Glomerular endothelial cell (primary cell): ENCODE measurements at regions not wholly inside any gene's neighbourhood (a gene's known extent, or its start where the extent isn't known, plus 50 kb on each side); places are given as distances from the start of the nearest gene placed in this dataset.

ENCODE experiments used
- DNase-seq: peaks from one replicate; pipeline ENCODE4 v3.0.0-alpha.2; 2011; ENCODE audit warnings: low read depth, low spot score; ENCODE audit errors: extremely low read depth

DNA sequence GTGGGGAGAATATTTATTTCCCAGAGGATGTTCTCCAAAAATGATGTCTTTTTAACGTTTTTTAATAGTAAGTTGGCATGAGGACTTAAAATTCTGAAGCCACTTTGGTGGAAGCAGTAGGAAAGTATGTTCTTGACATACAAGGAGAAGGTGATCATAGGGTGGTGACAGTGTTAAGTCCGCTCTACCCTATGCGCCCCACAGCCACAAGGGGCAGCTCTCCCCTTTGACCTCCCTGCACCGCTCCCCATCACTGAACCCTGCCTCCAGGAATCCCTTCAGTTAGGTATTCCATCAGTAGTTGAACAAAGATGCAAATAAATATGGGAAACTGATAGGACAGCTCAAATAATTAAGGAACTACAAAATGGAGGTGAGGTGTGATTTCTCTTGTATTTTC lies 111.4 kb downstream of the PLEKHG1 start:
- no peak for DNase-seq

- no peak for DNase-seq
These were observed 112.2 kb downstream of the PLEKHG1 start for GRCh38 chr6:150711584-150712504.

DNA sequence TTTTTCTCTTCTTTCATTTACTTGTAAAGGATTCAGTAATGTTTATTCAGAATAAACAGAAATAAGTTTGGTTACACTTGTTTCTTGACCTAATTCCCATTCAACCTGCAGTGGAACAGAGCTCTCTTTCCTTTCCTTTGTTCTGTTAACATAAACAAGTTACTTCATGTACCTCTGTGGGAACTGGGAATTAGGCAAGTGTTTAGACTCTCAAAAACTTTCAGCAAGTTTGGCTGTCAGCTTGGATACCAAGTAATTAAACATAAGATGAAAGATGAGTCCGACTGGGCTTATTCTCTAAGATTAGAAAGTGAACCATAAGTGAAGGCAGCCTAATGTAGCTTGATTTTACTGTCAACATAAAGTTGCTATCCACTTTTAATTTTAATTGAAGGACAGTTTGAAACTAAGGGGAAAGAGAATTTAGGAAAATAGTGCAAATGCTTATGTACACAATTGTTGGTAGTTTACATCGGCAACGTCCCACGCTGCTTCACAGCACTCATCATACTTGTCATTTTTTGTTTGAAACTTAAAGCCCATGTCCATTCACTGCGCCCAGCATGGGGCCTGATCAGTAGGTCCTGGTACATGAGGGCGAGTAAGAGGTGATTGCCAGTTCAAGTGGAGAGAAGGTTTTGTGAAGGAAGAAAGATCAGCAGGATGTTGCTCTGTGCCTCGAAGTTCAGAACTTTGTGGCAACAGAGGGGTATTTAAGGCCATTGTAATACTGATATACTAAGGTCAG lies 113.0 kb downstream of the PLEKHG1 start:
- no peak for DNase-seq

GRCh38 chr6:150713487-150713886 lies 113.8 kb downstream of the PLEKHG1 start:
- no peak for DNase-seq

GRCh38 chr6:150713931-150714330 lies 114.2 kb downstream of the PLEKHG1 start:
- DNase-seq, result no peak

- no peak for DNase-seq
These were observed 115.4 kb downstream of the PLEKHG1 start for GRCh38 chr6:150715133-150715532.

- no peak for DNase-seq
These were observed 117.7 kb downstream of the PLEKHG1 start for GRCh38 chr6:150717419-150717818.

DNA sequence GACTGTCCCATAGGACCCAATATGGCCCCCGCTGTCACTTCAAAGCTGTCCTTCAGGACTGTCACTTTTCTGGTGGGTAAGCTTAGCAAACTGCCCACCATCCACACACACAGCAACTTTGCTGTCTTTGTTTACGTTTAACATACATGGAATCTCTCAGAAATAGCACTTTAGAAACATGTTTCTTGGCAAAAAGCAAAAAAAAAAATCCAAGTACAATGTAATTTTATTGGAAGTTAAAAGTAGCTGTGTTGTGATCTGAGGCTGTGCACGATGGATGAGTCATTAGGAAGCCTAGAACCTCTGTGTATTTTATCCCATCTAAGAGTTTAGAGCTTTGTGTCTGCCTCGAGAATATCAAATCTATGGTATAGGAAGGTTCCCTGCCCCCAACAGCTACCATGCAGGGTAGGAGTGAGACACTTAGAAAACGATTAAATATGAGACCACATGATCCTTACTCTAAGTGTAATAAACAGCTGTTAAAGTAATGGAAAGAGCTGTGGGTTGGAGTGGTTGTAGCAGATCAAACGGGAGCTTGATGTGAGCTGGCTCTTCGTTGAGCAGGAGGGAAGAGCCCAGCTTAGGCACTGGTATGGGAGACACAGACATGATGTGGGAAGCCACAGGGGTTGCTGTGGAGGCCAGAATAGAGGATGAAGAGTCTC lies 119.5 kb downstream of the PLEKHG1 start:
- no peak for DNase-seq

- no peak for DNase-seq
These were observed 120.1 kb downstream of the PLEKHG1 start for GRCh38 chr6:150719831-150720230.

- DNase-seq, result no peak
These were observed 121.1 kb downstream of the PLEKHG1 start for GRCh38 chr6:150720774-150721233.

DNA sequence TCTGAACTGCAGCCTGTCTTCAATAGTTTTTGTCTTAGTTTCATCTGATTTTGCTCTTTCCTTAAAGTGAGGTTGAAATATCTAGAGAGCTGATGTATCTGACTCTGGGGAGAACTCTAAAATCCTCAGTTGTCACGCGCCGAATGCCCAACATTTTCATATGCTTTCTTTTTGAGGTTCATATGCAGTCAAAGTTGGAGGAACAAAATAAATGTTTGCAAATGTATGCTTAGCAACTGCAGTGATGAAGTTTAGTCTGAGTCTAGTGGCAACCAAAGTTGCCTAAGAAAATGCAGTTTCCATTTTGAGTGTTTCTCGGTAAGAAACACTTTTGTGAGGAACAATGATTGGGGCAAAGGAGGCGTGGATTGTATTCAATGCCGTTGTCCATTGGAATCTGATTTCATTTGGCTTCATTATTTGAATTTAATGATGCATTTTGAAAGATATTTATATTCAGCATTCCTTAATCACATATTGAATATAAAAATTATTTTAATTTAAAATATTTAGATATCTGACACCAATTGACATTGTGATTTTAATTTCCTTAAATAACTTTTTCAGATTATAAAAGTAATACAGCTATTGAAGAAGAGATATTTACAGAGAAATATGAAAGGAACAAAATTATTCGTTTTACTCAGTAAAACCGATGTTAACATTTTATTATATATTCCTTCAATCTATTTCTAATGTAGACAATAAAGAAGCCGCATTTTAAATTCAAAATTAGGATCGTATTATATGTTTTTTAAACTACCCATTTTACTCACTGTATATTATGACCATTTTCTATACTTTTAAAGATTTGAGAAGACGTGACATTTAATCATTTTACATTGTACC lies 122.0 kb downstream of the PLEKHG1 start:
- no peak for DNase-seq

DNA sequence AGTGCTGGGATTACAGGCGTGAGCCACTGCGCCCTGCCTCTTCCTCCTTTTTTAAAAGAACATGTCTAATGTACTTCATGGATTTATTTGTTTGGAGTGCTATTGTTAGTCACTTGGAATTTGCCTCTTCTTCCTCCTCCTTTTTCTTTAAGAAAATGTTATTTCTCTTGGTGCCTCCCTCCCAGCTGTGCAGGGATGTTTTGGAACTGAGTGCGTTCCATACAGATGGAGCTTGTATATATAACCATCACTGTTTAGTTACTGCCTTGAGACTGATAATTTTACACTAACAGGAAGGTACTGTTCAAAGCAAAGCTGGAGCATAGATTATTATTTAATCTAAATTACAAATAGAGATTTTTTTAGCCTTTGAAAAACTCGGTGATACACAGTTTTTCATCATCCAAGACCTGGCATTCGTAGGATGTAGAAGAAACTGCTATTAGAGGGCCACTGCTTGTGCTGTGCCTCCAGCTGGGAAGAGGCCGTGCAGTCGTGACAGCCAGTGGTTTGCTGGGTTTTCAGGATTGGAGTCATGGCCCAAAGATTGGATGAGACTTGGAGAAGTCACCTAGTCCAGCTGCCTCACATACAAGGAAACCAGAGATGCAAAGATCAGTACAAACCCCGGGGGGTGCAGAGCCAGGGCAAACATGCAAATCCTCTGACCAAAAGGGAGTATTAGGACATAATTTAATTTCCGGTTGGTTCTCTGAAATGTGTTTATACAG lies 123.1 kb downstream of the PLEKHG1 start:
- DNase-seq, result no peak

GRCh38 chr6:150723345-150723658 lies 123.6 kb downstream of the PLEKHG1 start:
- no peak for DNase-seq

- no peak for DNase-seq
These were observed 124.2 kb downstream of the PLEKHG1 start for GRCh38 chr6:150723857-150724256.

- no peak for DNase-seq
These were observed 126.1 kb downstream of the PLEKHG1 start for GRCh38 chr6:150725795-150726194.

- no peak for DNase-seq
These were observed 129.6 kb downstream of the PLEKHG1 start for GRCh38 chr6:150729188-150729748.

- DNase-seq, result no peak
These were observed 131.2 kb downstream of the PLEKHG1 start for GRCh38 chr6:150730801-150731457.

DNA sequence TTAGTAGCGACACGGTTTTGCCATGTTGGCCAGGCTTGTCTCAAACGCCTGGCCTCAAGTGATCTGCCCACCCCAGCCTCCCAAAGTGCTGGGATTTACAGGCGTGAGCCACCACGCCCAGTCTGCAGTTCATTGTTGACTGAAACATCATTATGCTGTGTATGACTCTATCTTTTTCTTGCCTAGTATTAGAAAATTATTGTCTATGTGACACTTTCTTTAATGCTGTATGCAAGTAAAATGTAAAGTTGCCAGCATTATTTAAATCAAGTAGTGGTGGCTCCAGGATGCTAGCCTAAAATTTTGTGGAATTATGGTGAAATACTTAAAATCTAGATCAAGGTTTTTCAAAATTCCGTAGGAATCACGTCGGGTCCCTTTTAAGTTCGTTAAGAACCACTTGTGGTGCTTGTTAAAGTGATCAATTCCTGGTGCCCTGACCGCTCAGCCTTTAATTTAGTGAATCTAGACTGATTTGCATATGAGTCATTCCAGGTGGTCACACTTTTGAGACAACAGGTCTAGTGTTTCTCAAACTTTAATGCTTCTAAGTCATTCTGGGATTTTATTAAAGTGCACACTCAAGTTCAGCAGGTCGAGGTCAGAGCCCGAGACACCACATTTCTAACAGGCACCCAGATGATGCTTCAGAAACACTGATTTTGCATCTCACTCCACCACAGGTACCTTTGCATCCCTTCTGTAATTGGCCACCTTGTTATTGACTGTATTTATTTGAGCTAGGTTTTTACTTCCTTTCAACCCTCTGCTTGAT lies 132.6 kb upstream of the MTHFD1L start:
- no peak for DNase-seq
